ENCODE measurements at regions not wholly inside any gene's neighbourhood (a gene's known extent, or its start where the extent isn't known, plus 50 kb on each side); places are given as distances from the start of the nearest gene placed in this dataset.

DNA sequence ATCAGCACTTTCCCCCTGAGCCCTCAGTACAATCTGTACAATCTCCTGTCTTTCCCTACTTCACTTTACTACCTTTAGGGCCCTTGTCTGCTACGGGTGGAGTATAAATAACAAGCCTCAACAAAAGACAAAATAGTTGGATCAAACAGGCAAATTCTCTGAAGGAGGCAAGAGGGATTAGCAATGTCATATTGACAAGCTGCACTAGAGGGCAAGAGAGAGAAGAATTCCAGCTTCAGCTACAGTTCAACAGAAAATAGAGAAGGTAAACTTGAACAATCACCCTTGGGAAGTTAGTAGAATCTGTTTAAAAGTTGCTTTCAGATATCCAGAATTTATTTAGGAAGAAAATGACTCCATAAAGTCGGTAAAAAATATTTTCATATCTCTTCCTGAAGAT, 68.4 kb upstream of the IZUMO3 start:
- no peak for TF ChIP-seq YY1 (IDR thresholded peaks at IDR 0.05; ENCODE audit: insufficient read depth, insufficient read length)
- no peak for TF ChIP-seq ZNF274 (IDR thresholded peaks at IDR 0.05; ENCODE audit: low read depth, low read length)
- TF ChIP-seq SUZ12 (IDR thresholded peaks at IDR 0.05; ENCODE audit: extremely low read depth, insufficient read depth, insufficient read length) = no peak
